HT-29 (cell line): ENCODE measurements at regions not wholly inside any gene's neighbourhood (a gene's known extent, or its start where the extent isn't known, plus 50 kb on each side); places are given as distances from the start of the nearest gene placed in this dataset.

Experiments
- DNase-seq: peaks from one replicate; pipeline ENCODE4 v3.0.0-alpha.2; 2015; ENCODE audit warnings: low spot score

GRCh38 chr10:105658696-105659095, 1017.6 kb downstream of the SORCS3 start:
- no peak for DNase-seq

DNA sequence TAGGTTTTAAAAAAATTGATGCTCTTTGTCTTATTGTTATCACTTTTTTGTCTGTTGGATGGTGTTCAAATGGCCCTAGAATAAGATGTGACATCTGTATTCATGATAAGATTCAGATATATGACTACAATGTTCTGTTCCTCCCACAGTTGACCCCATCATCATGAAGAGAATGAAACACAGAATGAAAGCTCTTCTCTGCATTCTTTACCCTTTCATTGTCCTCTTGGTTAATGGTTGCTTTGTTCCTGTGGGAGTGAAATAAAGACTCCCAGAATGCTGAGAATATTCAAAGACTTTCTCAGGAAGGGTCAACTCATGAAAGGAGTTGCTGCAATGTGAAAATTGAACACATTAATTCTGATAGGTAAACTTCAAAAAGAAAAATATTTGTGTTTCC, 1015.8 kb downstream of the SORCS3 start:
- no peak for DNase-seq

DNA sequence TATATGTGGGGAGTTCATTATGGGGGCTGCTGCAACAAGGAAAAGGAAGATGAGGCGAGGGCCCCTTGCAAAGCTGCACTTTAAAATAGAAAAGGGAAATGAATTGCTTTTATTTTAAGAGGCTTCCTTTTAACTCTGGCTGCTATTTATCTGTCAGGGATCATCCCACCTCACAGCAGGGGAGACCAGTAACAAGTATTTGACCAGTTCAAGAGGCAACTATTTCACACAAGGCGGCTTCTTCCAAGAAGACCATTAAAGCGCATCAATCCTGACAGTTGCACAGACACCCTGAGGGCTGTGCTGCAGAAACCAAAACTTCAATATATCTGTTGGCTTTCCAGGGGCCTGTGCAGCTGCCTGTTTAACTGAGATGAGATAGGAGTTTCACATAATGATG, 1009.2 kb downstream of the SORCS3 start:
- DNase-seq: no peak

GRCh38 chr10:105647354-105647753, 1006.3 kb downstream of the SORCS3 start:
- no peak for DNase-seq

DNA sequence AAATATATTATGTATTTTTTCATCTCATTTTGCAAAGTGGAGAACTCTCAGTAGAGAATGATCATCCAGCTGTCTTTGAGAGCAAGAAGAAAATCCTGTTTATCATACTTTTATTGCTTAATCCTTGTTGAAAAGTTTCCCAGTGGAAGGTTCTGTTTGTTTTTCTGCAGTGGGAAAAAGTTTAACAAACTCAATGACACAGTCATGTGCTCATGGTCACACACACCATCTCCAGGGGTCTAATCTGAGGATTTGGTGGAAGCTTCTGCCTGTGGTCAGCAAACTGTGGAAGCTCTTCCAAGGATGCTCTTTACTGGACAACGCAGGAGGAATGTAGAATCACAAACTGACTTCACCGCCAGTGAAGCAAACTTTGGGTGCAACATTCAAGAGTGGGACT, 1003.9 kb downstream of the SORCS3 start:
- DNase-seq: no peak

DNA sequence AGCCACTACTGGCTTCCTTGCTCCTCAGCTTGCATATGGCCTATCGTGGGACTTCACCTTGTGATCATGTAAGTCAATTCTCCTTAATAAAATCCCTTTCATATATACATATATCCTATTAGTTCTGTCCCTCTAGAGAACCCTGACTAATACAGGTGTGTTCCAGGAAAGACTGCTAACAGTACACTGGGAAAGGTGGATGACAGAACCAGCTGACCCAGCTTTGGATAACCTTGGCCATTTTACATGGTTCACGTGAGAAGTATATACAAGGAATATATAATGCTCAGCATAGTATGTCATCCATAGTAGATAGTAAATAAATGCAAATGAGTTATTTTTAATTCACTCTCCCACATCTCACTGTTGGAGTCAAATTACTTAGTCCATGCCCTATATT, 1003.5 kb downstream of the SORCS3 start:
- no peak for DNase-seq

- no peak for DNase-seq
Observed at GRCh38 chr10:105644091-105644490, 1003.0 kb downstream of the SORCS3 start.

DNA sequence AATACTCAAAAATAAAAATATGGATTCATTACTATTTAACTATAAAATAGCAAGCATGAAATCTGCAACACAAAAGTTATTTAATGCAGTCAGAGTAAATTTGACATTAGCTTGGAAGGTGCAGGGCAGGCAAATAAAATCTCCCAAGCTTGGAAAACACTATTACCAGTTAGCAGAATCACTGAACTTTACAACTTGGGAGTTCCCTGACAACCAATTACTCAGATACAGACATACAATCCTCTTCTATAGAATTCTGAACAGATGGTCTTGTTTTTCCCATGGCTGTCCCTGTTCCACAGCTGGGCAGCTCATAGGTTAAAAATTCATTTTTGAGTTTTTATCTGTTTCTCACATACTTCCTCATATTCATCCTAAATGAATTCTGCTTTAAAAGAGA, 1002.6 kb downstream of the SORCS3 start:
- DNase-seq: no peak

DNA sequence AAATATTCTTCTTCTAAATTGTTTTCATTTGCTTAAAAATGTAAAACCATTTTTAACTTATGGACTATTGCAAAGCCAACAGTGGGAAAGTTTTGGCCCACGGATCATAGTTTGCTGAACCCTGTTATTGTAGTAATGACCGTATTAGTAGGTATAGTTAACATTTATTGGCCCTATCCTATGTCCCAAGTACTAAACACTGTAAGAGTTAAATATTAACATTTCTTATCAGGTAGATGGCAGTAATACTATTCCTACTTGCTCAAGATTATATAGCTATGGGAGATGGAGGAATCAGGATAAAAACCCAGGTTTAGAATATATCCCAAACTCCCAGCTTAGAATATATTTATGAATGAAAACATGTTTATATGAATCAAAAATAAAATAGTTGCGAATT, 993.2 kb downstream of the SORCS3 start:
- DNase-seq: no peak

DNA sequence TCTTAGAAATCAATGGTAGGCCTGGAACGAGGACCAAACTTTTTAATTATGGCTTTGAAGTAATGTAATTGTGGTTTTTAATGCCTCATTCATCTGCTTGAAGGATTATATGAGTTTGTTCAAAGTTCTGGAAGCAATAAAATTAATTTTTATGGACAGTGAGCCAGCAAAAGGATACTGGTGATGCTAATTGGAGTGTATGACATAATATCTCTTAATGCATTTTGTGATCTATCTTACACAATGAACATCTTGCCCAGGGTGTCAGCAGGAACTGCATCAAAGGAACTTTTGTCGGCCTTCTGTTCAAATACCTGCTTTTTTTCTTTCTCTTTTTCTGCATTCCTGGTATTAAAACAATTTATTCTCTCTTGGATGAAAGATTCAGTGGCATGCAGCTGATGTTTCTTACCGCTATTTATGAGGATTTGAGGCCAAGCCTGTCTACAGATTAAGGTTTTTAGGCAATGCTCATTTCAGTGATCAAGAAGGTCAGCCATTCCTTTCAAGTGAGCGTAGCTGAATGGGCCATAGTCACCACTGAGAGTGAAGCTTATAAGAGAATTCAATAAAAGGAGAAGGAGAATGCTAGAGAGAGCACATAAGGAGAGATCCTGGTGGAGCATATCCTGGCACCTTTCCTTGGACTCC, 974.8 kb downstream of the SORCS3 start:
- no peak for DNase-seq

GRCh38 chr10:105611244-105611798, 970.2 kb downstream of the SORCS3 start:
- DNase-seq: no peak

- DNase-seq: no peak
Observed at GRCh38 chr10:105609451-105609850, 968.4 kb downstream of the SORCS3 start.

DNA sequence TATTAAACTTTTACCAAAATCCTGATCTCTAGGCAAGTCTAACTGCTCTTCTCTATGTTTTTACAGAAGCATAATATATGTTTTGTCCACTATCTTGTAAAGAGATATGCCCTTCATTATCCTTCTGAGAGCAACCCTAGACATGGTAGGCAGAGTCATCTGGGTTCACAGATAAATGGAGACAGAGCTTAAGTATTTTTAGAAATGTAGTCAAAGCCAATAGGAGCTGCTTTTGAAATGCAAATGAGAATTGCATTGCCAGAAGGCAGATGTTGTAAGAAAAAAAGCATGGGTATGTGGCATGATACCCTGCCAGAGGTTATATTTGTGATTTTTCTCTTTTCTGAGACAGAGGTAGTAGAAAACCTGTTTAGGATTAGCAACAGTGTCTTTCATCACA, 964.8 kb downstream of the SORCS3 start:
- no peak for DNase-seq

- DNase-seq: no peak
Observed at GRCh38 chr10:105605104-105605503, 964.0 kb downstream of the SORCS3 start.

DNA sequence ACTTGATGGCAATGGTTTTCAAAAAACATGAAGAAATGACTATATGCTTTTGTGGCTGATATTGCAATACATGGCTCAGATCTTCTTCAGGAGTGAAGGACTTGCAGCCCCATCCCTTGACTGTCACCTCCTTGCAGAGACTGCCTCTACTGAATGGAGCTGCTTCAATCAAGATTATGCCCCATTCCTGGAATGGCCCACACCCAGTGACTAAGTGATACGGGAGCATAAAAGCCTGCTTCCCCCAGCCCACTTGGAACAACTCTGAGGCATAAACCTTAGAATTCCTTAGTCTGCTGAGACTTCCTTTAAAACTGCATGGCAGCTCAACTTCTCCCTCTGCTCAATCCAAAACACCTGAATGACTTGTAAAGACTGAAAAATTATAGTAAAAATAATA, 957.1 kb downstream of the SORCS3 start:
- no peak for DNase-seq

- no peak for DNase-seq
Observed at GRCh38 chr10:105597312-105597711, 956.2 kb downstream of the SORCS3 start.

GRCh38 chr10:105596749-105597148, 955.7 kb downstream of the SORCS3 start:
- no peak for DNase-seq

- no peak for DNase-seq
Observed at GRCh38 chr10:105594296-105594695, 953.2 kb downstream of the SORCS3 start.

- no peak for DNase-seq
Observed at GRCh38 chr10:105592468-105592867, 951.4 kb downstream of the SORCS3 start.

DNA sequence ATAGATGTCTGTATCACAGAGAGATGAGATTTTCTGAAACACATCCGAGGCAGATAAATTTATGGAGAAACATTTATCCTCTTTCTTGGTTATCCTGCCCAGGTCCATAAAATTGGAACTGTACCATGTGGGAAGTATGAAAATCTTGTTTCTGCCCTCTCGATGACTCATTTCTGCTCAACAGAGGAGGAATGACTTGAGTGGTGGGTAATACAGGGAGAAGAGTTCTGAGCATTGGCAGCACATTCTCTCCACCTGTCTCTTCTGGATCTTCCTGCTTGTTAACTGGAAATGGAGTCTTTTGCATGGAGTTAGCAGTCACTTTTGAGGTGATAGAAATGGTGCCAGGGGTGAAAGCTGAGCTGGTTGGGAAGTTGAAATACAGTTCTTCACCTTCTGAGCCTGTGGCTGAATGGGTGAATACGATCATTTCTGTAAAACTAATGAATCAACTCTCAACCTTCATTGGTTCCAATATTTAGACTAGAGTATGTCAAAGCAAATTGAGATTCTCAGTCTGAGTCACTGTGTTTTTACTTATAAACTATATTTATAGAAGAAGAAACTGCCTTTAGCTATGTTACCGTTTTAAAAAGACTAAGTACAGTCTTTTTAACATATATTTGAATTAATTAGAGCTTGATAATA, 945.5 kb downstream of the SORCS3 start:
- no peak for DNase-seq

- no peak for DNase-seq
Observed at GRCh38 chr10:105585753-105586152, 944.7 kb downstream of the SORCS3 start.

DNA sequence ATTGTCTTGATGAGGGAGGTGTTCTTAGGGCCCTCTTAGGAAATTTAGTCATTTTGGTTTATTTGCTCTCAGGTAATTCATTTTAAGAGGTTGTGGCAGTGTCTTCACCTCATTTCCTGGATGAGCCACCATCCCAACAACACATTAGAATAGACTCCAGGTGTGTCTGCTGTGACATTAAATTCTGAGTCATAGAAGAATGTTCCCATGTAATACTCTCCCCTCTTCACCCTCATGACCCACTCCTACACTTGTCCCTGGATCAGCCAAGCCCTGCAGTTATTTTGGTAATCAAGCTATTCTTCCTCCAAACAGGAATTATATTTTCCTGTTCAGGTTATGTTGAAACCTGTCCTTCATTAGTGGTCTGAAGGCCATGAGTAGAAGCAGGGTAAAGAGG, 944.1 kb downstream of the SORCS3 start:
- no peak for DNase-seq

DNA sequence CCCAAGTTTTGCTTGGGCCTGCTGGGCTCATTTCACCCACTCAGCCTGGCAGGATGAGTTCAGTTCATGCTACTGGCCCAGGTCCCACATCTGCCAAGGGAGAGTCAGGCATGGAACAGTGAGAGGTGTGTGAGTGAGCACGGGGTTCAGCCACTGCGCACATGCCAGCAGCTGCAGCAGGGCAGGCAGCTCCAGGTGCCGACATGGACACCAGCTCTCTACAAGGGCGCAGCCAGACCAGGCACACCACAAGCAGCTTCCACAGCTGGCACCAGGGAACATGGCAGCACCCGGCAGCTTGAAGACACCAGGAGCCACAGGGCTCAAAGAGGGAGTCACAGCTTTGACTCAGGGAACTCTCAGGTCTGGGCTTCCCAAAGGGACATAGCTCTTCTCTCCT, 938.0 kb downstream of the SORCS3 start:
- DNase-seq: no peak
